ENCODE measurements at regions not wholly inside any gene's neighbourhood (a gene's known extent, or its start where the extent isn't known, plus 50 kb on each side); places are given as distances from the start of the nearest gene placed in this dataset.
A peak's percentile ranks its signal among the peaks of the same experiment; 100 is the strongest.
"Not testable (repeated sequence)": the region's sequence is repeated elsewhere in the genome, so short reads cannot be mapped to it uniquely, and the experiment has no call there.

GRCh38 chr14:87754520-87755223, 238.3 kb downstream of the GALC start:
- WGBS, 2 donors, result 78 to 87% methylated on average over 7 to 8 of the region's 8 CpGs
- no peak for TF ChIP-seq POLR2A (IDR thresholded peaks at IDR 0.05)
- TF ChIP-seq CTCF (IDR thresholded peaks at IDR 0.05), result no peak
- intact Hi-C loops (cut with DNase I), result no loop called here
- H3K36me3 ChIP-seq, result no peaks in the 10 kb centered on the region
- H3K27me3 ChIP-seq, result no peaks in the 10 kb centered on the region
- H3K9me3 ChIP-seq, result peaks cover 0 to 4% (median 0%) of the 10 kb centered on the region in 3 donors
- H3K4me3 ChIP-seq, result no peak overlapping the region
- H3K27ac ChIP-seq, result no peak overlapping the region
- no peaks in the 10 kb centered on the region for H3K4me1 ChIP-seq
- DNase-seq, result no peak

- Histone ChIP-seq H3K4me1 (no peaks in the 10 kb centered on the region), H3K27ac (no peak overlapping the region), H3K4me3 (no peak overlapping the region), H3K27me3 (no peaks in the 10 kb centered on the region), H3K36me3 (no peaks in the 10 kb centered on the region), H3K9me3 (no peaks in the 10 kb centered on the region)
- intact Hi-C loops (cut with DNase I), result no loop called here
- DNase-seq, result no peak
- no peak for TF ChIP-seq CTCF (IDR thresholded peaks at IDR 0.05)
- TF ChIP-seq POLR2A (IDR thresholded peaks at IDR 0.05), result no peak
Measured at GRCh38 chr14:87748558-87748957, 244.4 kb downstream of the GALC start.

GRCh38 chr14:87745507-87746118, 247.4 kb downstream of the GALC start:
- intact Hi-C loops (cut with DNase I), result no loop called here
- H3K9me3 ChIP-seq, result no peaks in the 10 kb centered on the region
- 11 to 19% methylated on average over 3 of the region's 3 CpGs for WGBS, 2 donors
- no peaks in the 10 kb centered on the region for H3K4me1 ChIP-seq
- TF ChIP-seq CTCF (IDR thresholded peaks at IDR 0.05), result peak in 2 of 6 experiments; percentile 38 to 42
- no peak for TF ChIP-seq POLR2A (IDR thresholded peaks at IDR 0.05)
- DNase-seq, result no peak
- no peaks in the 10 kb centered on the region for H3K36me3 ChIP-seq
- H3K27ac ChIP-seq, result no peak overlapping the region
- H3K27me3 ChIP-seq, result no peaks in the 10 kb centered on the region
- H3K4me3 ChIP-seq, result no peak overlapping the region

GRCh38 chr14:87734577-87735360, 258.2 kb downstream of the GALC start:
- intact Hi-C loops (cut with DNase I); H3K4me3 ChIP-seq; DNase-seq; H3K27ac ChIP-seq; H3K27me3 ChIP-seq; H3K4me1 ChIP-seq; H3K36me3 ChIP-seq; H3K9me3 ChIP-seq: not testable (repeated sequence)
- WGBS, 2 donors, result 87 to 97% methylated on average over 4 to 6 of the region's 49 CpGs

GRCh38 chr14:87733115-87733514, 259.9 kb downstream of the GALC start:
- H3K27ac ChIP-seq; DNase-seq; H3K27me3 ChIP-seq; intact Hi-C loops (cut with DNase I); H3K36me3 ChIP-seq; H3K4me1 ChIP-seq; H3K9me3 ChIP-seq; H3K4me3 ChIP-seq: not testable (repeated sequence)
- WGBS, 2 donors, result 80 to 84% methylated on average over 7 of the region's 7 CpGs

GRCh38 chr14:87732562-87732961, 260.4 kb downstream of the GALC start:
- Histone ChIP-seq H3K36me3 (no peaks in the 10 kb centered on the region), H3K4me1 (no peaks in the 10 kb centered on the region), H3K9me3 (no peaks in the 10 kb centered on the region), H3K27ac (no peak overlapping the region), H3K27me3 (no peaks in the 10 kb centered on the region), H3K4me3 (no peak overlapping the region)
- WGBS, 2 donors, result 63 to 71% methylated on average over 9 of the region's 9 CpGs
- TF ChIP-seq CTCF (IDR thresholded peaks at IDR 0.05) (no peak), POLR2A (IDR thresholded peaks at IDR 0.05) (no peak)
- DNase-seq, result no peak
- intact Hi-C loops (cut with DNase I), result no loop called here

Data from esophagus squamous epithelium (tissue), 5 donors.